H9 (cell line): ENCODE measurements at regions not wholly inside any gene's neighbourhood (a gene's known extent, or its start where the extent isn't known, plus 50 kb on each side); places are given as distances from the start of the nearest gene placed in this dataset.

Source experiments
- DNase-seq: peaks from one replicate; pipeline ENCODE4 v3.0.0-alpha.2; 2017
- H2AFZ ChIP-seq: one replicate; pipeline ENCODE4 v1.6.1; 2013; ENCODE audit warnings: mild to moderate bottlenecking, low read length, control low read depth, moderate library complexity
- H2AK5ac ChIP-seq: 2 replicates; pipeline ENCODE4 v1.6.1; 2013; ENCODE audit warnings: low read length, control low read depth, mixed read lengths; ENCODE audit not compliant: insufficient read length
- H2BK120ac ChIP-seq: one replicate; pipeline ENCODE4 v1.6.1; 2013; ENCODE audit warnings: low read depth, mild to moderate bottlenecking, low read length, control low read depth, inconsistent platforms; ENCODE audit not compliant: poor library complexity, severe bottlenecking
- H2BK12ac ChIP-seq: 2 replicates; pipeline ENCODE4 v1.6.1; 2013; ENCODE audit warnings: low read length, control low read depth, mixed read lengths, low read depth; ENCODE audit not compliant: insufficient read length
- H2BK15ac ChIP-seq: 2 replicates; pipeline ENCODE4 v1.6.1; 2013; ENCODE audit warnings: low read depth, low read length, control low read depth
- H2BK20ac ChIP-seq: one replicate; pipeline ENCODE4 v1.6.1; 2013; ENCODE audit warnings: low read depth, mild to moderate bottlenecking, low read length, control low read depth, inconsistent platforms; ENCODE audit not compliant: poor library complexity, severe bottlenecking
- H2BK5ac ChIP-seq: 2 replicates; pipeline ENCODE4 v1.6.1; 2013; ENCODE audit warnings: low read length, control low read depth, mixed read lengths; ENCODE audit not compliant: insufficient read length
- H3K14ac ChIP-seq: 2 replicates; pipeline ENCODE4 v1.6.1; 2013; ENCODE audit warnings: low read length, control low read depth; ENCODE audit not compliant: insufficient read depth
- H3K18ac ChIP-seq: 2 replicates; pipeline ENCODE4 v1.6.1; 2013; ENCODE audit warnings: low read depth, mild to moderate bottlenecking, mixed read lengths, low read length, control low read depth; ENCODE audit not compliant: insufficient read length
- H3K23ac ChIP-seq: 2 replicates; pipeline ENCODE4 v1.6.1; 2013; ENCODE audit warnings: low read length, control low read depth, mixed read lengths, low read depth; ENCODE audit not compliant: insufficient read length
- H3K23me2 ChIP-seq: 2 replicates; pipeline ENCODE4 v1.6.1; 2013; ENCODE audit warnings: low read depth, mild to moderate bottlenecking, mixed read lengths, low read length, control low read depth; ENCODE audit not compliant: insufficient read length, poor library complexity, severe bottlenecking
- H3K27ac ChIP-seq: 2 replicates; pipeline ENCODE4 v1.5.1; 2013; ENCODE audit warnings: low read length, control low read depth, mixed read lengths, low read depth; ENCODE audit not compliant: insufficient read length
- H3K27me3 ChIP-seq: 2 replicates; pipeline ENCODE4 v1.6.1; 2013; ENCODE audit warnings: low read length, control low read depth, inconsistent platforms; ENCODE audit not compliant: insufficient read depth
- H3K4ac ChIP-seq: 2 replicates; pipeline ENCODE4 v1.6.1; 2013; ENCODE audit warnings: low read depth, mild to moderate bottlenecking, control low read depth, inconsistent platforms, low read length, moderate library complexity
- H3K4me1 ChIP-seq: 2 replicates; pipeline ENCODE4 v1.6.1; 2013; ENCODE audit warnings: low read length, control low read depth, inconsistent platforms; ENCODE audit not compliant: insufficient read depth
- H3K4me2 ChIP-seq: 2 replicates; pipeline ENCODE4 v1.6.1; 2013; ENCODE audit warnings: low read length, control low read depth, mixed read lengths; ENCODE audit not compliant: insufficient read length, insufficient read depth
- H3K56ac ChIP-seq: 2 replicates; pipeline ENCODE4 v1.6.1; 2013; ENCODE audit warnings: low read depth, mild to moderate bottlenecking, mixed read lengths, low read length, control low read depth; ENCODE audit not compliant: insufficient read length
- H3K79me1 ChIP-seq: 2 replicates; pipeline ENCODE4 v1.6.1; 2013; ENCODE audit warnings: low read depth, mild to moderate bottlenecking, moderate library complexity, low read length, control low read depth, inconsistent platforms; ENCODE audit not compliant: insufficient read depth, poor library complexity, severe bottlenecking
- H3K79me2 ChIP-seq: 2 replicates; pipeline ENCODE4 v1.6.1; 2013; ENCODE audit warnings: low read length, control low read depth, inconsistent platforms; ENCODE audit not compliant: insufficient read depth
- H3K9ac ChIP-seq: 2 replicates; pipeline ENCODE4 v1.6.1; 2013; ENCODE audit warnings: low read length, control low read depth, mixed read lengths; ENCODE audit not compliant: insufficient read length; ENCODE audit errors: extremely low read depth
- H3K9me3 ChIP-seq: one replicate; pipeline ENCODE4 v1.6.1; 2013; ENCODE audit warnings: low read depth, low read length, inconsistent platforms; ENCODE audit not compliant: control insufficient read depth
- H3T11ph ChIP-seq: one replicate; pipeline ENCODE4 v1.6.1; 2013; ENCODE audit warnings: mild to moderate bottlenecking, low read length, control low read depth, inconsistent platforms
- H4K20me1 ChIP-seq: one replicate; pipeline ENCODE4 v1.6.1; 2013; ENCODE audit not compliant: control insufficient read depth, insufficient read length, insufficient read depth
- H4K5ac ChIP-seq: 2 replicates; pipeline ENCODE4 v1.6.1; 2013; ENCODE audit warnings: low read depth, mild to moderate bottlenecking, mixed read lengths, low read length, control low read depth; ENCODE audit not compliant: insufficient read length
- H4K8ac ChIP-seq: replicated peaks from 2 replicates; pipeline ENCODE4 v1.6.1; 2013; ENCODE audit warnings: low read length, control low read depth, mixed read lengths, low read depth; ENCODE audit not compliant: insufficient read length
- H4K91ac ChIP-seq: 2 replicates; pipeline ENCODE4 v1.6.1; 2013; ENCODE audit warnings: low read depth, mild to moderate bottlenecking, moderate library complexity, mixed read lengths, low read length, control low read depth; ENCODE audit not compliant: insufficient read length
- H3K27ac Mint-ChIP-seq, 3 experiments: 2 replicates in 2 of 3; 3 replicates in 1 of 3; pipeline ENCODE4 v1.8.0; 2020 to 2021; ENCODE audit warnings: mixed read lengths in 3 of 3, mild to moderate bottlenecking in 1 of 3, moderate library complexity in 1 of 3
- H3K27me3 Mint-ChIP-seq: 2 replicates; pipeline ENCODE4 v1.8.0; 2021; ENCODE audit warnings: low read depth, mild to moderate bottlenecking, moderate library complexity, mixed read lengths
- H3K36me3 Mint-ChIP-seq, 3 experiments: 2 replicates in 2 of 3; 3 replicates in 1 of 3; pipeline ENCODE4 v1.8.0; 2020 to 2021; ENCODE audit warnings: low read depth in 3 of 3, mixed read lengths in 3 of 3; ENCODE audit not compliant: insufficient read depth in 1 of 3
- H3K4me1 Mint-ChIP-seq, 2 experiments: 2 replicates each; pipeline ENCODE4 v1.8.0; 2020; ENCODE audit warnings: mixed read lengths in 2 of 2
- H3K4me3 Mint-ChIP-seq, 2 experiments: 2 replicates in 1 of 2; 3 replicates in 1 of 2; pipeline ENCODE4 v1.8.0; 2020 to 2021; ENCODE audit warnings: mild to moderate bottlenecking in 2 of 2, mixed read lengths in 2 of 2, moderate library complexity in 1 of 2
- H3K9me3 Mint-ChIP-seq, 2 experiments: 2 replicates in 1 of 2; 3 replicates in 1 of 2; pipeline ENCODE4 v1.8.0; 2020; ENCODE audit warnings: mild to moderate bottlenecking in 2 of 2, mixed read lengths in 2 of 2, moderate library complexity in 1 of 2
- CTCF ChIP-seq: fragments of 200-600 bp; sonication (generic); conservative IDR thresholded peaks from 3 replicates; pipeline ENCODE4 v1.8.0; 2021; ENCODE audit warnings: antibody characterized with exemption, mild to moderate bottlenecking
- WGBS: extraction: QIAGEN DNeasy Blood & Tissue Kit; methylation state at CpG from one replicate; pipeline ENCODE4 v1.1.7; 2013; ENCODE audit warnings: missing lambda C conversion rate, low lambda C conversion rate, mixed read lengths; ENCODE audit not compliant: insufficient read length; ENCODE audit errors: extremely low coverage; 5-methylcytosine and 5-hydroxymethylcytosine counted together

DNA sequence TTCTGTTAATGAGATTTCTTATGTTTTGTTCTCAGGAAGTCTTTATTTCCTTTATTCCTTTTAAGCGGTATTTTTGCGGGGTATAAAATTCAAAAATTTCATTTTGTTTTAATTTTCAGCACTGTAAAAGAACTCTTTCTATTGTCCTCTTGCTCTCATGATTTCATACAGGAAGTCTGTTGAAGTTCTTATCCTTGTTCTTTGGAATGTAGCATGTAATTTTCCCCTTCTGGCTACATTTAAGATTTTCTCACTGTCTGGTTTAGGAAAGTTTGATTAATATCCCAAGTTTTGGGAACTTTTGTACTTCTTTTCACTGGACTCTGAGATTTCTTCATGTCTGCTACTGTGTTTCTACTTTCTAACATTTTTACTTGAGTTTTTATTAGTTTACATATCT lies 581.4 kb upstream of the GJE1 start:
- Histone ChIP-seq H3K27ac (no peak overlapping the region), H3K56ac (no peak overlapping the region), H3K4ac (no peak overlapping the region), H2AFZ (no peak overlapping the region), H4K91ac (no peak overlapping the region), H2BK15ac (no peak overlapping the region), H3K23ac (no peak overlapping the region), H4K5ac (no peak overlapping the region), H3T11ph (no peak overlapping the region), H4K20me1 (no peaks in the 10 kb centered on the region), H3K4me1 (no peaks in the 10 kb centered on the region), H3K9me3 (no peaks in the 10 kb centered on the region), H4K8ac (no peak overlapping the region), H2BK12ac (no peak overlapping the region), H3K23me2 (no peaks in the 10 kb centered on the region), H2BK120ac (no peak overlapping the region), H2AK5ac (no peak overlapping the region), H3K14ac (no peak overlapping the region), H3K79me1 (no peaks in the 10 kb centered on the region), H3K79me2 (no peaks in the 10 kb centered on the region), H3K27me3 (no peaks in the 10 kb centered on the region), H3K4me2 (no peak overlapping the region), H3K9ac (no peak overlapping the region), H2BK20ac (no peak overlapping the region), H2BK5ac (no peak overlapping the region), H3K18ac (no peak overlapping the region)
- H3K9me3 Mint-ChIP-seq, result peaks cover 23 to 32% of the 10 kb centered on the region in 2 experiments
- WGBS, result no CpG with 5 or more reads among the region's 2 CpGs
- DNase-seq, result no peak
- no peak overlapping the region for H3K27ac Mint-ChIP-seq
- H3K36me3 Mint-ChIP-seq, result peaks cover 18 to 46% (median 22%) of the 10 kb centered on the region in 3 experiments
- no peaks in the 10 kb centered on the region for H3K27me3 Mint-ChIP-seq
- no peak for TF ChIP-seq CTCF
- H3K4me1 Mint-ChIP-seq, result peaks cover 0 to 6% of the 10 kb centered on the region in 2 experiments; a peak in 1 of 4 replicates
- no peak overlapping the region for H3K4me3 Mint-ChIP-seq
